ENCODE measurements at regions not wholly inside any gene's neighbourhood (a gene's known extent, or its start where the extent isn't known, plus 50 kb on each side); places are given as distances from the start of the nearest gene placed in this dataset.
"Not testable (repeated sequence)": the region's sequence is repeated elsewhere in the genome, so short reads cannot be mapped to it uniquely, and the experiment has no call there.

GRCh38 chr20:51193066-51193772, 170.3 kb upstream of the KCNG1 start:
- in situ Hi-C loops (cut with MboI; ENCODE audit: low sequenced_read_pairs): no loop called here

GRCh38 chr20:51190783-51191180, 167.9 kb upstream of the KCNG1 start:
- in situ Hi-C loops (cut with MboI; ENCODE audit: low sequenced_read_pairs): no loop called here

GRCh38 chr20:51189814-51190782, 167.2 kb upstream of the KCNG1 start:
- in situ Hi-C loops (cut with MboI; ENCODE audit: low sequenced_read_pairs): no loop called here

GRCh38 chr20:51188941-51189340, 166.0 kb upstream of the KCNG1 start:
- in situ Hi-C loops (cut with MboI; ENCODE audit: low sequenced_read_pairs): no loop called here

GRCh38 chr20:51187261-51187660, 164.4 kb upstream of the KCNG1 start:
- in situ Hi-C loops (cut with MboI; ENCODE audit: low sequenced_read_pairs): no loop called here

GRCh38 chr20:51185861-51186260, 163.0 kb upstream of the KCNG1 start:
- in situ Hi-C loops (cut with MboI; ENCODE audit: low sequenced_read_pairs): no loop called here

- in situ Hi-C loops (cut with MboI; ENCODE audit: low sequenced_read_pairs): no loop called here
Measured at GRCh38 chr20:51185277-51185676, 162.4 kb upstream of the KCNG1 start.

- in situ Hi-C loops (cut with MboI; ENCODE audit: low sequenced_read_pairs): no loop called here
Measured at GRCh38 chr20:51184289-51184688, 161.4 kb upstream of the KCNG1 start.

- in situ Hi-C loops (cut with MboI; ENCODE audit: low sequenced_read_pairs): no loop called here
Measured at GRCh38 chr20:51183451-51183850, 160.5 kb upstream of the KCNG1 start.

GRCh38 chr20:51182571-51182970, 159.7 kb upstream of the KCNG1 start:
- in situ Hi-C loops (cut with MboI; ENCODE audit: low sequenced_read_pairs): no loop called here

- in situ Hi-C loops (cut with MboI; ENCODE audit: low sequenced_read_pairs): no loop called here
Measured at GRCh38 chr20:51178153-51178552, 155.2 kb upstream of the KCNG1 start.

GRCh38 chr20:51176876-51177275, 154.0 kb upstream of the KCNG1 start:
- in situ Hi-C loops (cut with MboI; ENCODE audit: low sequenced_read_pairs): no loop called here

- in situ Hi-C loops (cut with MboI; ENCODE audit: low sequenced_read_pairs): no loop called here
Measured at GRCh38 chr20:51176446-51176845, 153.5 kb upstream of the KCNG1 start.

- in situ Hi-C loops (cut with MboI; ENCODE audit: low sequenced_read_pairs): no loop called here
Measured at GRCh38 chr20:51175724-51176123, 152.8 kb upstream of the KCNG1 start.

GRCh38 chr20:51175156-51175555, 152.2 kb upstream of the KCNG1 start:
- in situ Hi-C loops (cut with MboI; ENCODE audit: low sequenced_read_pairs): no loop called here

- in situ Hi-C loops (cut with MboI; ENCODE audit: low sequenced_read_pairs): no loop called here
Measured at GRCh38 chr20:51174536-51174935, 151.6 kb upstream of the KCNG1 start.

GRCh38 chr20:51172558-51173428, 149.9 kb upstream of the KCNG1 start:
- in situ Hi-C loops (cut with MboI; ENCODE audit: low sequenced_read_pairs): no loop called here

GRCh38 chr20:51171141-51171540, 148.2 kb upstream of the KCNG1 start:
- in situ Hi-C loops (cut with MboI; ENCODE audit: low sequenced_read_pairs): no loop called here

GRCh38 chr20:51169813-51170212, 146.9 kb upstream of the KCNG1 start:
- in situ Hi-C loops (cut with MboI; ENCODE audit: low sequenced_read_pairs): no loop called here

- in situ Hi-C loops (cut with MboI; ENCODE audit: low sequenced_read_pairs): not testable (repeated sequence)
Measured at GRCh38 chr20:51167911-51168310, 145.0 kb upstream of the KCNG1 start.

GRCh38 chr20:51166489-51166888, 143.6 kb upstream of the KCNG1 start:
- in situ Hi-C loops (cut with MboI; ENCODE audit: low sequenced_read_pairs): no loop called here

All from HL-60/S4 treated with retinoic acid at 250 ng/mL for 4 days and 3 days (cell line).